HL-60 (cell line): ENCODE measurements at regions not wholly inside any gene's neighbourhood (a gene's known extent, or its start where the extent isn't known, plus 50 kb on each side); places are given as distances from the start of the nearest gene placed in this dataset.

ENCODE experiments used
- DNase-seq, 2 experiments: peaks; one replicate each; pipeline ENCODE4 v3.0.0-alpha.2; 2010 to 2020; ENCODE audit warnings: low read depth in 1 of 2, low spot score in 1 of 2
- H3K27ac ChIP-seq: fragments of 250-450 bp; sonication (Bioruptor Pico); replicated peaks from 2 replicates; pipeline ENCODE4 v1.5.1; 2020; ENCODE audit warnings: mild to moderate bottlenecking, moderate library complexity
- H3K27me3 ChIP-seq: fragments of 250-450 bp; sonication (Bioruptor Pico); 2 replicates; pipeline ENCODE4 v1.5.1; 2021; ENCODE audit warnings: mild to moderate bottlenecking, moderate library complexity; ENCODE audit not compliant: insufficient read depth, poor library complexity, severe bottlenecking
- H3K4me3 ChIP-seq: replicated peaks from 2 replicates; pipeline ENCODE4 v1.5.1; 2011; ENCODE audit warnings: mild to moderate bottlenecking, control low read depth, low read length; ENCODE audit not compliant: insufficient read depth
- CTCF ChIP-seq: IDR thresholded peaks from one replicate; pipeline ENCODE4 v1.5.1; 2011; ENCODE audit warnings: low read length, control low read depth, inconsistent platforms; ENCODE audit not compliant: insufficient read depth
- GABPA ChIP-seq: IDR thresholded peaks from 2 replicates; pipeline ENCODE4 v1.6.1; 2012; ENCODE audit warnings: low read depth
- POLR2AphosphoS5 ChIP-seq: IDR thresholded peaks from 2 replicates; pipeline ENCODE4 v1.6.1; 2012; ENCODE audit warnings: low read depth
- REST ChIP-seq: IDR thresholded peaks from 2 replicates; pipeline ENCODE4 v1.6.1; 2012; ENCODE audit warnings: low read depth; ENCODE audit not compliant: insufficient replicate concordance
- SPI1 ChIP-seq: IDR thresholded peaks from 2 replicates; pipeline ENCODE4 v1.6.1; 2012; ENCODE audit warnings: low read depth, mild to moderate bottlenecking, borderline replicate concordance

- no peak overlapping the region for H3K4me3 ChIP-seq
- no peak for DNase-seq
- no peak for TF ChIP-seq GABPA
- no peak for TF ChIP-seq POLR2AphosphoS5
- no peak for TF ChIP-seq CTCF
- no peak for TF ChIP-seq REST
- no peak for TF ChIP-seq SPI1
- H3K27me3 ChIP-seq: no peaks in the 10 kb centered on the region
- H3K27ac ChIP-seq: no peak overlapping the region
These were observed 363.4 kb upstream of the PFKP start for GRCh38 chr10:2703953-2704352.

- Histone ChIP-seq H3K27me3 (no peaks in the 10 kb centered on the region), H3K27ac (no peak overlapping the region), H3K4me3 (no peak overlapping the region)
- no peak for DNase-seq
- TF ChIP-seq SPI1 (no peak), REST (no peak), POLR2AphosphoS5 (no peak), CTCF (no peak), GABPA (no peak)
These were observed 365.5 kb upstream of the PFKP start for GRCh38 chr10:2701802-2702201.

GRCh38 chr10:2700626-2701305 is 366.6 kb upstream of the PFKP start:
- TF ChIP-seq SPI1 (peak; percentile 49; the same call in 1 of the 2 replicates), POLR2AphosphoS5 (no peak), GABPA (no peak), CTCF (no peak), REST (no peak)
- no peak overlapping the region for H3K27ac ChIP-seq
- peak in 1 of 2 experiments; percentile 1 for DNase-seq
- no peak overlapping the region for H3K4me3 ChIP-seq
- H3K27me3 ChIP-seq: no peaks in the 10 kb centered on the region
